ENCODE measurements at regions not wholly inside any gene's neighbourhood (a gene's known extent, or its start where the extent isn't known, plus 50 kb on each side); places are given as distances from the start of the nearest gene placed in this dataset.

DNA sequence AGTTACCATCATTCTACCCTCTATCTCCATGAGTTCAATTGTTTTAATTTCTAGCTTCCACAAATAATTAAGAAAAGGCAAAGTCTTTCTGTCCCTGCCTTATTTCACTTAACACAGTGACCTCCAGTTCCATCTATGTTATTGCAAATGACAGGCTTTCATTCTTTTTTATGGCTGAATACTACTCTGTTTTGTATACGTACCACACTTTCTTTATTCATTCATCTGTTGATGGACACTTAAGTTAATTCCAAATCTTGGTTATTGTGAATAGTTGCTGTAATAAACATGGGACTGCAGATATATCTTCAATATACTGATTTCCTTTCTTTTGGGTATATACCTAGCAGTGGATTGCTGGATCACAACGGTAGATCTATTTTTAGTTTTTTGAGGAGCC, 314.1 kb downstream of the SV2B start:
- TF ChIP-seq, protein P1, sequence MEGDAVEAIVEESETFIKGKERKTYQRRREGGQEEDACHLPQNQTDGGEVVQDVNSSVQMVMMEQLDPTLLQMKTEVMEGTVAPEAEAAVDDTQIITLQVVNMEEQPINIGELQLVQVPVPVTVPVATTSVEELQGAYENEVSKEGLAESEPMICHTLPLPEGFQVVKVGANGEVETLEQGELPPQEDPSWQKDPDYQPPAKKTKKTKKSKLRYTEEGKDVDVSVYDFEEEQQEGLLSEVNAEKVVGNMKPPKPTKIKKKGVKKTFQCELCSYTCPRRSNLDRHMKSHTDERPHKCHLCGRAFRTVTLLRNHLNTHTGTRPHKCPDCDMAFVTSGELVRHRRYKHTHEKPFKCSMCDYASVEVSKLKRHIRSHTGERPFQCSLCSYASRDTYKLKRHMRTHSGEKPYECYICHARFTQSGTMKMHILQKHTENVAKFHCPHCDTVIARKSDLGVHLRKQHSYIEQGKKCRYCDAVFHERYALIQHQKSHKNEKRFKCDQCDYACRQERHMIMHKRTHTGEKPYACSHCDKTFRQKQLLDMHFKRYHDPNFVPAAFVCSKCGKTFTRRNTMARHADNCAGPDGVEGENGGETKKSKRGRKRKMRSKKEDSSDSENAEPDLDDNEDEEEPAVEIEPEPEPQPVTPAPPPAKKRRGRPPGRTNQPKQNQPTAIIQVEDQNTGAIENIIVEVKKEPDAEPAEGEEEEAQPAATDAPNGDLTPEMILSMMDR (IDR thresholded peaks at IDR 0.05; ENCODE audit: low read depth, low read length), result no peak
- TF ChIP-seq EZH2phosphoT487 (IDR thresholded peaks at IDR 0.05; ENCODE audit: low read depth), result no peak

Data from OCI-LY3 (cell line).